Hypothalamus (tissue), 51 donors: ENCODE measurements at regions not wholly inside any gene's neighbourhood (a gene's known extent, or its start where the extent isn't known, plus 50 kb on each side); places are given as distances from the start of the nearest gene placed in this dataset.

Experiments used
- DNase-seq, 51 donors: peaks; one replicate each; lab custom pipeline; 2025; lab: John Stamatoyannopoulos, UW

- no peak for DNase-seq
Measured at GRCh38 chr1:117796226-117796625, 133.2 kb downstream of the GDAP2 start.

- DNase-seq, result no peak
Measured at GRCh38 chr1:117798550-117798949, 130.9 kb downstream of the GDAP2 start.

- DNase-seq, result no peak
Measured at GRCh38 chr1:117802531-117803257, 126.7 kb downstream of the GDAP2 start.

GRCh38 chr1:117803318-117803717 is 126.1 kb downstream of the GDAP2 start:
- DNase-seq, result no peak

GRCh38 chr1:117809764-117810163 is 119.7 kb downstream of the GDAP2 start:
- no peak for DNase-seq

GRCh38 chr1:117810553-117810952 is 118.9 kb downstream of the GDAP2 start:
- DNase-seq, result no peak

GRCh38 chr1:117812869-117813511 is 116.4 kb downstream of the GDAP2 start:
- DNase-seq, result no peak
